GM12865 (cell line): ENCODE measurements at regions not wholly inside any gene's neighbourhood (a gene's known extent, or its start where the extent isn't known, plus 50 kb on each side); places are given as distances from the start of the nearest gene placed in this dataset.
"Not testable (repeated sequence)": the region's sequence is repeated elsewhere in the genome, so short reads cannot be mapped to it uniquely, and the experiment has no call there.

Source experiments
- DNase-seq: peaks from one replicate; pipeline ENCODE4 v3.0.0; 2010; ENCODE audit warnings: low read depth
- H3K4me3 ChIP-seq: 2 replicates; pipeline ENCODE4 v1.5.1; 2011; ENCODE audit warnings: mild to moderate bottlenecking, low read depth, low read length, control low read depth
- CTCF ChIP-seq: IDR thresholded peaks from 2 replicates; pipeline ENCODE4 v1.5.1; 2011; ENCODE audit warnings: low read length, control low read depth, low read depth, inconsistent platforms; ENCODE audit not compliant: insufficient read depth; ENCODE audit errors: missing control alignments

DNA sequence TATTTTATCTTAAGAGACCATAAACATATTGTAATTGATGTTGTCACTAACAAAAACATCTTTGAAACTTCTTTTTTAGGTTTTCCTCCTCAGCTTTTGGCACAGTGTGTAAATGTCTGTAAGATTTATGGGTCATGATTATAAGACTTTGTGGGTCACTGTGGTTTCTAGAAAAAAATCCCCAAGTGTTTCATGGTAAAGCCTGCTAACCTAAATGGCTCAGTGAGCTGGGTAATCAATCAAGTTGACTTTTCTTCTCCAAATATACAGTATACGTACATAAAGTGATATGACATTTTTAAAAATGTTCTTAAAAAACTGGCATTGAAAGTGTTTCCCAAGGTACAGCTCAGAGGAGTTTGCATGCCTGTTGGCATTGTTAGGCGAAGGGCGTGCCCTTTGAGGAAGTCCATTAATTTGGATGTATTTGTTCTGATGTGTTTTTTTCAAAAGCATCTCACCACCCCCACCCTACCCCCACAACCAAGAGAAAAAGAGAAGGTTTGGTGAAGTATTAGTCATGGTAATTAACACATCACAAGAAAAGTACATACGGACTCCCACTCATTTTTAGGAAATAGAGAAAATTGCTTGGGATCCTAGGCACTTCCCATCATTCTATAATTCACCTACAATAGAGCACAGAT, 385.4 kb upstream of the LRRC3B start:
- DNase-seq: no peak
- H3K4me3 ChIP-seq: no peak overlapping the region
- TF ChIP-seq CTCF: no peak

GRCh38 chr3:26244586-26244985, 378.0 kb upstream of the LRRC3B start:
- not testable (repeated sequence) for DNase-seq, H3K4me3 ChIP-seq

- H3K4me3 ChIP-seq: no peak overlapping the region
- TF ChIP-seq CTCF: no peak
- no peak for DNase-seq
These were observed 377.3 kb upstream of the LRRC3B start for GRCh38 chr3:26245236-26245635.

DNA sequence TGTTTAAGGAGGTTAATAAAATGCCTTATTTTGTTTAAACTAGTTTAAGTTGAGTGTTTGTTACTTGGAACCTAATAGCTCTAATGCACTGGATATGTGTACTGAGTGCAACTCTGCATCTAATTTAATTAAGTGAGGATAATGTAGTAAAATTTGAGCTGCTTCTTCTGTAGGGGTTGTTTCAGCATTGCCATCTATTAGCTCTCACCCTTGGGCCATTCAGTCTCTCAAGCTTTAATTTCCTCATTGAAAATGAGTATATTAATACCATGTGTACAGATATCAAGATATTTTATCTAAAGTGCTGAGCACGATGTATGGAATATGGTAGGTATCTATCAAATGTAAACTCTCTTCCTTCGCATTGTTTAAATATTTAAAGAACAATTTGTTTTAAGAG, 375.7 kb upstream of the LRRC3B start:
- TF ChIP-seq CTCF: no peak
- no peak for DNase-seq
- no peak overlapping the region for H3K4me3 ChIP-seq

GRCh38 chr3:26247712-26248111, 374.9 kb upstream of the LRRC3B start:
- DNase-seq: no peak
- H3K4me3 ChIP-seq: no peak overlapping the region
- no peak for TF ChIP-seq CTCF

DNA sequence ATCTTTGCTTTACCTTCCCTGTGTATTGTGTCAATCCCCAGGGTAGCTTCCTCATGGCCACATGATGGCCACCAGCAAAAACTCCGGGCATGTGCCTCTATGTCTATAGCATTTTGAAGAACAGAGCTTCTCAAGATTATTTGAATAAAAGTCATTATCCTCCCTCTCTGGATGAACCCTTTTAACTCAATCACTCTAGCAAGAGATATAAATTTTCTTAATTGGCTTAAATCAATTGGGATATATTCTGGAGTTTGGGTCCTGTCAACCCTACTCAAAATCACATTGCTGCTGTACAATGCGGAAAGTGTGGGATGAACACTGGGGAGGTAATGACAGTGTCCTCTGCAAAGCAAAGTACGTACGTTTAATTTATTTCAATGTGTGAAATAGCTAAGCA, 370.6 kb upstream of the LRRC3B start:
- DNase-seq: no peak
- H3K4me3 ChIP-seq: no peak overlapping the region
- no peak for TF ChIP-seq CTCF

GRCh38 chr3:26256224-26256623, 366.3 kb upstream of the LRRC3B start:
- H3K4me3 ChIP-seq: no peak overlapping the region
- no peak for TF ChIP-seq CTCF
- no peak for DNase-seq
